ENCODE measurements at regions not wholly inside any gene's neighbourhood (a gene's known extent, or its start where the extent isn't known, plus 50 kb on each side); places are given as distances from the start of the nearest gene placed in this dataset.

GRCh38 chr7:46990761-46991160, 591.1 kb downstream of the TNS3 start:
- TF ChIP-seq CTCF (IDR thresholded peaks at IDR 0.05) (no peak), POLR2A (IDR thresholded peaks at IDR 0.05) (no peak)

All from adrenal gland (tissue), 5 donors.